OCI-LY1 (cell line): ENCODE measurements at regions not wholly inside any gene's neighbourhood (a gene's known extent, or its start where the extent isn't known, plus 50 kb on each side); places are given as distances from the start of the nearest gene placed in this dataset.

Source experiments
- H2AFZ ChIP-seq: fragments of 200-600 bp; sonication (generic), shearing (Covaris generic); 2 replicates; pipeline ENCODE4 v1.6.0; 2014; ENCODE audit warnings: antibody characterized with exemption, mild to moderate bottlenecking, low read length
- H3F3A ChIP-seq: fragments of 200-600 bp; sonication (generic), shearing (Covaris generic); 2 replicates; pipeline ENCODE4 v1.6.0; 2014; ENCODE audit warnings: mild to moderate bottlenecking, antibody characterized with exemption, low read length, moderate library complexity; ENCODE audit not compliant: insufficient read depth
- H3K27ac ChIP-seq: fragments of 200-600 bp; sonication (generic); 2 replicates; pipeline ENCODE4 v1.5.1; 2014; ENCODE audit warnings: low read length, mixed run types, mild to moderate bottlenecking, low read depth; ENCODE audit not compliant: poor library complexity, severe bottlenecking
- H3K27me3 ChIP-seq: fragments of 200-600 bp; sonication (generic); 2 replicates; pipeline ENCODE4 v1.6.0; 2014; ENCODE audit warnings: antibody characterized with exemption, mild to moderate bottlenecking, low read length, moderate library complexity; ENCODE audit not compliant: insufficient read depth
- H3K36me3 ChIP-seq: fragments of 200-600 bp; sonication (generic); 2 replicates; pipeline ENCODE4 v1.6.1; 2014; ENCODE audit warnings: mild to moderate bottlenecking, antibody characterized with exemption, low read length, moderate library complexity, mixed read lengths; ENCODE audit not compliant: insufficient read depth
- H3K4me1 ChIP-seq: fragments of 200-600 bp; sonication (generic); 2 replicates; pipeline ENCODE4 v1.5.1; 2014; ENCODE audit warnings: mild to moderate bottlenecking, low read length, moderate library complexity; ENCODE audit not compliant: insufficient read depth, severe bottlenecking
- H3K4me2 ChIP-seq: fragments of 200-600 bp; sonication (generic), shearing (Covaris generic); 2 replicates; pipeline ENCODE4 v1.6.1; 2014; ENCODE audit warnings: low read length
- H3K4me3 ChIP-seq: fragments of 200-600 bp; sonication (generic); 2 replicates; pipeline ENCODE4 v1.5.1; 2014; ENCODE audit warnings: low read length, low read depth, mild to moderate bottlenecking, mixed read lengths; ENCODE audit not compliant: poor library complexity, severe bottlenecking
- H3K79me2 ChIP-seq: fragments of 200-600 bp; shearing (Covaris generic); 2 replicates; pipeline ENCODE4 v1.6.1; 2016; ENCODE audit warnings: mixed run types, low read length, mixed read lengths; ENCODE audit not compliant: insufficient read depth
- H3K9ac ChIP-seq: fragments of 200-600 bp; sonication (generic), shearing (Covaris generic); 2 replicates; pipeline ENCODE4 v1.6.1; 2014; ENCODE audit warnings: mild to moderate bottlenecking, low read length, mixed read lengths
- H3K9me2 ChIP-seq: fragments of 200-600 bp; sonication (generic), shearing (Covaris generic); 2 replicates; pipeline ENCODE4 v1.6.1; 2014; ENCODE audit warnings: low read depth, mild to moderate bottlenecking, low read length, mixed read lengths
- H3K9me3 ChIP-seq: fragments of 200-600 bp; shearing (Covaris generic); 2 replicates; pipeline ENCODE4 v1.6.1; 2014; ENCODE audit warnings: low read length, mixed read lengths
- H4K20me1 ChIP-seq: fragments of 200-600 bp; sonication (generic), shearing (Covaris generic); 2 replicates; pipeline ENCODE4 v1.6.0; 2016; ENCODE audit warnings: mild to moderate bottlenecking, low read length; ENCODE audit not compliant: insufficient read depth
- EZH2 ChIP-seq: fragments of 200-600 bp; sonication (generic), shearing (Covaris generic); IDR thresholded peaks from 2 replicates; pipeline ENCODE4 v1.8.0; 2017; ENCODE audit warnings: borderline replicate concordance, mixed run types, mild to moderate bottlenecking, antibody characterized with exemption, low read length, moderate library complexity, mixed read lengths
- TF ChIP-seq, protein P1 (sequence below): fragments of 200-600 bp; sonication (generic), shearing (Covaris generic); IDR thresholded peaks from 2 replicates; pipeline ENCODE4 v1.5.1; 2017; ENCODE audit warnings: mild to moderate bottlenecking, antibody characterized with exemption, low read length, moderate library complexity, mixed read lengths

GRCh38 chr5:1673042-1673677 is 126.5 kb downstream of the MRPL36 start:
- no peaks in the 10 kb centered on the region for H3K9me3 ChIP-seq
- H3K9ac ChIP-seq, result no peak overlapping the region
- no peak overlapping the region for H3K27ac ChIP-seq
- H3K4me3 ChIP-seq, result no peak overlapping the region
- no peaks in the 10 kb centered on the region for H3K4me1 ChIP-seq
- no peaks in the 10 kb centered on the region for H3K9me2 ChIP-seq
- no peaks in the 10 kb centered on the region; the same call in 1 of the 2 replicates for H3K27me3 ChIP-seq
- no peaks in the 10 kb centered on the region for H3K36me3 ChIP-seq
- H3F3A ChIP-seq, result no peaks in the 10 kb centered on the region
- TF ChIP-seq, protein P1, sequence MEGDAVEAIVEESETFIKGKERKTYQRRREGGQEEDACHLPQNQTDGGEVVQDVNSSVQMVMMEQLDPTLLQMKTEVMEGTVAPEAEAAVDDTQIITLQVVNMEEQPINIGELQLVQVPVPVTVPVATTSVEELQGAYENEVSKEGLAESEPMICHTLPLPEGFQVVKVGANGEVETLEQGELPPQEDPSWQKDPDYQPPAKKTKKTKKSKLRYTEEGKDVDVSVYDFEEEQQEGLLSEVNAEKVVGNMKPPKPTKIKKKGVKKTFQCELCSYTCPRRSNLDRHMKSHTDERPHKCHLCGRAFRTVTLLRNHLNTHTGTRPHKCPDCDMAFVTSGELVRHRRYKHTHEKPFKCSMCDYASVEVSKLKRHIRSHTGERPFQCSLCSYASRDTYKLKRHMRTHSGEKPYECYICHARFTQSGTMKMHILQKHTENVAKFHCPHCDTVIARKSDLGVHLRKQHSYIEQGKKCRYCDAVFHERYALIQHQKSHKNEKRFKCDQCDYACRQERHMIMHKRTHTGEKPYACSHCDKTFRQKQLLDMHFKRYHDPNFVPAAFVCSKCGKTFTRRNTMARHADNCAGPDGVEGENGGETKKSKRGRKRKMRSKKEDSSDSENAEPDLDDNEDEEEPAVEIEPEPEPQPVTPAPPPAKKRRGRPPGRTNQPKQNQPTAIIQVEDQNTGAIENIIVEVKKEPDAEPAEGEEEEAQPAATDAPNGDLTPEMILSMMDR, result no peak
- TF ChIP-seq EZH2, result no peak
- no peak overlapping the region for H2AFZ ChIP-seq
- H3K79me2 ChIP-seq, result no peaks in the 10 kb centered on the region
- no peaks in the 10 kb centered on the region for H4K20me1 ChIP-seq
- H3K4me2 ChIP-seq, result no peak overlapping the region

DNA sequence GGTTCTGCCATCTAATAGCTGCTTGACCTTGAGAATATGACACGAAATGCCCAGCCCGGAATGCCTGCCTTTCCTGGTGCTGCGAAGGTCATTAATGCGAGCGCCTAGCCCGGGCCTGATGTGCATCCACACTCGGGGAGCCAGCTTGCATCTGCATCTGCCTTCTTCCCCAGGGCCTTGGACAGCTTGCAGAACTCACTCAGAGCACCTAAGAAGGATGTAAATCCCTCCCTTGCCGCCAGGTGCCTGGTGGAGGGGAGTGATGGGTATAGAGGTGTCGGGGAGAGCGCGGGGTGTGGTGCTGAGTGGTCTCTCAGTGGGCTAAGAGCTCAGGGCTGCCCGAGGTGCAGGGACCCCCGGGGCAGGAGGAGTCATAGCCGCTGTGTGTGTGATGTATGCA is 127.2 kb downstream of the MRPL36 start:
- no peaks in the 10 kb centered on the region; the same call in 1 of the 2 replicates for H3K27me3 ChIP-seq

DNA sequence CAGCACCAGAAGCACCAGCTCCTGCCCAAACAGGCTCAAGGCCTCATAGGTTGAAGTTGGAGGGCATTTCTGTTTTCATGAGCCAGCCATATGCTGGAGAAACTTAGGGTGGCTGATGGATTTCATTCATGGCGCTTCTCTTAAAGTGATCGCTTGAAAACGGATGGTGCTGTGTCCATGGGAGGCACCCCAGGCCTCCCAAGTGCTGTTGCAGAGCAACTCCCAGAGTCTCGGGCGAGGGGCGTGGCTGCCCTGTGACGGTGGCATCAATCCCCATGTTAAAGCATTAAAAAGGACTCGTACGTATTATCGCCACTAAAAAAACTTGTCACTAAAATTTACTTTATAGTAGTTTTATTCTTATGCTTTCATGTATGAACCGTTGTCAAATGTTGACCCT is 128.3 kb downstream of the MRPL36 start:
- TF ChIP-seq EZH2, result no peak
- TF ChIP-seq, protein P1, result no peak
- Histone ChIP-seq H3F3A (no peaks in the 10 kb centered on the region), H3K27me3 (no peaks in the 10 kb centered on the region; the same call in 1 of the 2 replicates), H3K4me1 (no peaks in the 10 kb centered on the region), H3K4me2 (no peak overlapping the region), H3K9me2 (no peaks in the 10 kb centered on the region), H3K36me3 (no peaks in the 10 kb centered on the region), H3K27ac (no peak overlapping the region), H3K4me3 (no peak overlapping the region), H2AFZ (no peak overlapping the region), H4K20me1 (no peaks in the 10 kb centered on the region), H3K9me3 (no peaks in the 10 kb centered on the region), H3K79me2 (no peaks in the 10 kb centered on the region), H3K9ac (no peak overlapping the region)

More for the DNA sequence above, 127.2 kb downstream of the MRPL36 start:
- Histone ChIP-seq H4K20me1 (no peaks in the 10 kb centered on the region), H3K9me3 (no peaks in the 10 kb centered on the region), H3K4me1 (no peaks in the 10 kb centered on the region), H3K36me3 (no peaks in the 10 kb centered on the region), H3K4me3 (no peak overlapping the region), H2AFZ (no peak overlapping the region), H3K4me2 (no peak overlapping the region), H3K27ac (no peak overlapping the region), H3K9ac (no peak overlapping the region), H3F3A (no peaks in the 10 kb centered on the region), H3K9me2 (no peaks in the 10 kb centered on the region), H3K79me2 (no peaks in the 10 kb centered on the region)
- TF ChIP-seq, protein P1, result no peak
- TF ChIP-seq EZH2, result no peak
